ENCODE measurements at regions not wholly inside any gene's neighbourhood (a gene's known extent, or its start where the extent isn't known, plus 50 kb on each side); places are given as distances from the start of the nearest gene placed in this dataset.

- H3K4me3 ChIP-seq: no peak overlapping the region
- TF ChIP-seq CTCF (IDR thresholded peaks at IDR 0.05): no peak
- DNase-seq (ENCODE audit: low spot score): no peak
- H3K4me1 ChIP-seq: no peaks in the 10 kb centered on the region
- H3K27ac ChIP-seq: no peak overlapping the region
- no peaks in the 10 kb centered on the region for H3K36me3 ChIP-seq
- no peaks in the 10 kb centered on the region for H3K27me3 ChIP-seq
- H3K9me3 ChIP-seq: no peaks in the 10 kb centered on the region
Observed at GRCh38 chr6:125554456-125554855, 195.0 kb upstream of the HEY2 start.

GRCh38 chr6:125558241-125558843, 191.1 kb upstream of the HEY2 start:
- no peaks in the 10 kb centered on the region for H3K36me3 ChIP-seq
- no peak overlapping the region for H3K4me3 ChIP-seq
- no peak for DNase-seq (ENCODE audit: low spot score)
- H3K9me3 ChIP-seq: no peaks in the 10 kb centered on the region
- no peaks in the 10 kb centered on the region for H3K27me3 ChIP-seq
- TF ChIP-seq CTCF (IDR thresholded peaks at IDR 0.05): no peak
- H3K4me1 ChIP-seq: no peaks in the 10 kb centered on the region
- no peak overlapping the region for H3K27ac ChIP-seq

- Histone ChIP-seq H3K27me3 (no peaks in the 10 kb centered on the region), H3K9me3 (no peaks in the 10 kb centered on the region), H3K27ac (no peak overlapping the region), H3K4me1 (no peaks in the 10 kb centered on the region), H3K4me3 (no peak overlapping the region), H3K36me3 (no peaks in the 10 kb centered on the region)
- no peak for DNase-seq (ENCODE audit: low spot score)
- TF ChIP-seq CTCF (IDR thresholded peaks at IDR 0.05): no peak
Observed at GRCh38 chr6:125558907-125559306, 190.5 kb upstream of the HEY2 start.

- Histone ChIP-seq H3K4me1 (no peaks in the 10 kb centered on the region), H3K27ac (no peak overlapping the region), H3K36me3 (no peaks in the 10 kb centered on the region), H3K4me3 (no peak overlapping the region), H3K27me3 (no peaks in the 10 kb centered on the region), H3K9me3 (no peaks in the 10 kb centered on the region)
- no peak for DNase-seq (ENCODE audit: low spot score)
- TF ChIP-seq CTCF (IDR thresholded peaks at IDR 0.05): no peak
Observed at GRCh38 chr6:125562156-125562555, 187.3 kb upstream of the HEY2 start.

GRCh38 chr6:125564941-125565340, 184.5 kb upstream of the HEY2 start:
- no peaks in the 10 kb centered on the region for H3K4me1 ChIP-seq
- TF ChIP-seq CTCF (IDR thresholded peaks at IDR 0.05): no peak
- DNase-seq (ENCODE audit: low spot score): no peak
- H3K27ac ChIP-seq: no peak overlapping the region
- H3K4me3 ChIP-seq: no peak overlapping the region
- no peaks in the 10 kb centered on the region for H3K27me3 ChIP-seq
- no peaks in the 10 kb centered on the region for H3K9me3 ChIP-seq
- no peaks in the 10 kb centered on the region for H3K36me3 ChIP-seq

- TF ChIP-seq CTCF (IDR thresholded peaks at IDR 0.05): no peak
- Histone ChIP-seq H3K4me3 (no peak overlapping the region), H3K27ac (no peak overlapping the region), H3K9me3 (no peaks in the 10 kb centered on the region), H3K27me3 (no peaks in the 10 kb centered on the region), H3K4me1 (no peaks in the 10 kb centered on the region), H3K36me3 (no peaks in the 10 kb centered on the region)
- no peak for DNase-seq (ENCODE audit: low spot score)
Observed at GRCh38 chr6:125567407-125567806, 182.0 kb upstream of the HEY2 start.

All from right atrium auricular region (tissue), 2 donors.